RWPE2 (cell line): ENCODE measurements at regions not wholly inside any gene's neighbourhood (a gene's known extent, or its start where the extent isn't known, plus 50 kb on each side); places are given as distances from the start of the nearest gene placed in this dataset.

ENCODE experiments used
- ATAC-seq: fragments of 200-7000 bp; cut with Tn5 transposase; 3 replicates; pipeline ENCODE4 v1.9.1; 2021; ENCODE audit warnings: low read depth
- DNase-seq: peaks from one replicate; pipeline ENCODE4 v3.0.0-alpha.2; 2020; ENCODE audit warnings: low spot score
- H3K27ac ChIP-seq: fragments of 450-650 bp; 2 replicates; pipeline ENCODE4 v1.5.1; 2017; ENCODE audit warnings: mild to moderate bottlenecking; ENCODE audit not compliant: poor library complexity, severe bottlenecking
- H3K27me3 ChIP-seq: fragments of 250-450 bp; sonication (Bioruptor Pico); 2 replicates; pipeline ENCODE4 v1.5.1; 2021; ENCODE audit warnings: mild to moderate bottlenecking, moderate library complexity; ENCODE audit not compliant: insufficient read depth, poor library complexity, severe bottlenecking
- H3K36me3 ChIP-seq: fragments of 250-450 bp; sonication (Bioruptor Pico); 2 replicates; pipeline ENCODE4 v1.5.1; 2020; ENCODE audit warnings: low read depth, mild to moderate bottlenecking, moderate library complexity
- H3K4me1 ChIP-seq: fragments of 250-450 bp; sonication (Bioruptor Pico); 2 replicates; pipeline ENCODE4 v1.5.1; 2021; ENCODE audit warnings: mild to moderate bottlenecking, moderate library complexity; ENCODE audit not compliant: insufficient read depth, poor library complexity, severe bottlenecking
- H3K4me3 ChIP-seq: fragments of 250-450 bp; sonication (Bioruptor Pico); 2 replicates; pipeline ENCODE4 v1.5.1; 2021; ENCODE audit warnings: mild to moderate bottlenecking, moderate library complexity; ENCODE audit not compliant: severe bottlenecking
- H3K9me3 ChIP-seq: fragments of 250-450 bp; sonication (Bioruptor Pico); 2 replicates; pipeline ENCODE4 v1.5.1; 2021; ENCODE audit warnings: mild to moderate bottlenecking, moderate library complexity; ENCODE audit not compliant: severe bottlenecking
- CTCF ChIP-seq: fragments of 450-650 bp; IDR thresholded peaks from one replicate; pipeline ENCODE4 v1.5.1; 2017; ENCODE audit warnings: mild to moderate bottlenecking, moderate library complexity; ENCODE audit not compliant: poor library complexity, severe bottlenecking

DNA sequence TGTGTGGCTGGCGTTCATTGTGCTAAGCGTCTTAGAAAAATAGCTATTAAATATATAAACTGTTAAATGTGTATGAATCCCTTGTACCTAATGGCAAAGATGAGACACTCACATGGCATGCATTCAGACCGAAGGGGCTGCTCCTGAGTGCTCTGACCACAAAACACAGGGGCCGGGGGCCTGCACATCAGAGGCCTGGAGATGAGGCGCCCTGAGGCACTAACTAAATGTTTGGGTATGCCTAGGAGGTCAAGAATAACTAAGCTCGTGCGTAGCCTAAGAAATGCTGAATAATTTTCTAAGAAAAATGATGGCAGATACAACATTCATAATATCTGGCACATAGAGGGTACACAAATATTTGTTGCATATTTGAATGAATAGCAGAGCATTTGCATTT is 92.5 kb downstream of the PSMB1 start:
- ATAC-seq: no peak
- no peaks in the 10 kb centered on the region for H3K4me1 ChIP-seq
- H3K27me3 ChIP-seq: no peaks in the 10 kb centered on the region
- no peaks in the 10 kb centered on the region for H3K36me3 ChIP-seq
- no peak for TF ChIP-seq CTCF
- no peak for DNase-seq
- H3K27ac ChIP-seq: no peak overlapping the region
- no peaks in the 10 kb centered on the region for H3K9me3 ChIP-seq
- no peak overlapping the region for H3K4me3 ChIP-seq

DNA sequence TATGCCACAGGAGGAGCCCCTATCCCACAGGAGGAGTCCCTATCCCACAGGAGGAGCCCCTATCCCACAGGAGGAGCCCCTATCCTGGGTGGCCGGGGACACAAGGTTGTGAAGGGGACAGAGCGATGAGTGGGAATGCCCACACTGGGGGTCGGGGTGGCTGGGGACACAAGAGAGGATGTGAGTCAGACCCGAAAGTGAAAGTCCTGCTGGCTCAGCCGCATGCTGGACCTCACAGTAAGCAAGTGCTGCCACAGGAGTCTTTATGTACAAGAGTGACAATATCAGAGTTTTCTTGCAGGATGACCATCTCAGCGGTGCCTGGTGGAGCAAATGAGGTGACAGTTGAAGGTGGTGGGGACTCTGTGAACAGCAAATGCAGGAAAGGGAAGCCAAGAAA is 93.7 kb downstream of the PSMB1 start:
- H3K36me3 ChIP-seq: no peaks in the 10 kb centered on the region
- no peak overlapping the region for H3K27ac ChIP-seq
- no peaks in the 10 kb centered on the region for H3K4me1 ChIP-seq
- no peak overlapping the region for H3K4me3 ChIP-seq
- no peaks in the 10 kb centered on the region for H3K9me3 ChIP-seq
- no peak for DNase-seq
- H3K27me3 ChIP-seq: no peaks in the 10 kb centered on the region
- TF ChIP-seq CTCF: no peak
- no peak for ATAC-seq

DNA sequence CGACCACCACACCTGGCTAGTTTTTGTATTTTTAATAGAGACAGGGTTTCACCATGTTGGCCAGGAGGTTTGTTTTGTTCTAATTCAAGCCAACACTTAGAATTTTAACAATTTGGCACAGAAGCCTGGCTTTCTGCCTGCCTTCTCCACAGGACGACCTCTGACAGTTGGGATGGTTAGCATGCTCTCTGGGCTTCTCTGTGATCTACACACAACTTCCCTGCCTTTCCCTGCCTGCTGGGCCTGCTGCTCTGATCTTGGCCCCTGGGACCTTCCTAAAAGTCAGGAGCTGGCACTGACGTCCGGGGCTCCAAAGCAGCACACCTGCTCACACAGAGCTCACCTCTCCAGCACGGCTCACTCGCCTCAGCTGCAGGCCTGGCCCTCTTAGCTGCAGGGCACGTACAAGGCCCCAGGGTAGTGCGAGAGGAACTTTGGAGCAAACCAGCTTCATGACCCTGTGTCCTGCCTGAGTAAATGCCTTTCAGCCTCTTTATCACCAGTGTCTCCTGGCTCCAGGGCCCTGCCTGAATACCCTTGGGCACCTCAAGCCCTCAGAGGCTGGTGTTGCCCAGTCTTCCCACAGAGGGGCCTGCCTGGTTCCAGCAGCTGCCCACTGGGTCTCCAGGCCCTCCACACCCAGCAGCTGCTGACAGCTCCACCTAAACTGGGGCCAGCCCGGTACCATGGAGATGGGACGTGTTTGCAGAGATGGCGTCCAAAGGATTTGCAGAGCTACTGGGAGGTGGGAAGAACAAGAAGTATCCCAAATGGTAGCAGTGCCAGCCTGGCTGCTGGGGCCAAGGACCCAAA is 96.0 kb downstream of the PSMB1 start:
- Histone ChIP-seq H3K36me3 (no peaks in the 10 kb centered on the region), H3K4me3 (no peak overlapping the region), H3K4me1 (no peaks in the 10 kb centered on the region), H3K27me3 (no peaks in the 10 kb centered on the region), H3K27ac (no peak overlapping the region), H3K9me3 (no peaks in the 10 kb centered on the region)
- no peak for TF ChIP-seq CTCF
- DNase-seq: no peak
- no peak for ATAC-seq
